MM.1S (cell line): ENCODE measurements at regions not wholly inside any gene's neighbourhood (a gene's known extent, or its start where the extent isn't known, plus 50 kb on each side); places are given as distances from the start of the nearest gene placed in this dataset.
A peak's percentile ranks its signal among the peaks of the same experiment; 100 is the strongest.

Experiments
- DNase-seq: peaks from one replicate; pipeline ENCODE4 v3.0.0-alpha.2; 2015
- H2AFZ ChIP-seq: fragments of 300-600 bp; sonication (generic); 2 replicates; pipeline ENCODE4 v1.6.0; 2016; ENCODE audit warnings: antibody characterized with exemption, low read length
- H3F3A ChIP-seq: fragments of 300-600 bp; sonication (generic); 2 replicates; pipeline ENCODE4 v1.6.1; 2016; ENCODE audit warnings: mild to moderate bottlenecking, antibody characterized with exemption, low read length, moderate library complexity, mixed read lengths; ENCODE audit not compliant: insufficient read depth
- H3K27ac ChIP-seq: fragments of 300-600 bp; sonication (generic); 2 replicates; pipeline ENCODE4 v1.5.1; 2016; ENCODE audit warnings: mild to moderate bottlenecking, low read length
- H3K27me3 ChIP-seq: fragments of 300-600 bp; sonication (generic); replicated peaks from 2 replicates; pipeline ENCODE4 v1.6.0; 2016; ENCODE audit warnings: low read length; ENCODE audit not compliant: insufficient read depth
- H3K36me3 ChIP-seq: fragments of 300-600 bp; sonication (generic); replicated peaks from 2 replicates; pipeline ENCODE4 v1.6.1; 2016; ENCODE audit warnings: mild to moderate bottlenecking, low read length, mixed read lengths; ENCODE audit not compliant: insufficient read depth
- H3K4me1 ChIP-seq: fragments of 300-600 bp; sonication (generic); 2 replicates; pipeline ENCODE4 v1.6.1; 2016; ENCODE audit warnings: low read length, mixed read lengths
- H3K4me2 ChIP-seq: fragments of 300-600 bp; sonication (generic); 2 replicates; pipeline ENCODE4 v1.6.0; 2016; ENCODE audit warnings: low read depth, low read length
- H3K4me3 ChIP-seq: fragments of 300-600 bp; sonication (generic); 2 replicates; pipeline ENCODE4 v1.5.1; 2016; ENCODE audit warnings: low read length, mixed read lengths
- H3K79me2 ChIP-seq: fragments of 300-600 bp; sonication (generic); 2 replicates; pipeline ENCODE4 v1.6.1; 2016; ENCODE audit warnings: mixed run types, low read length, mixed read lengths
- H3K9ac ChIP-seq: fragments of 300-600 bp; sonication (generic); 2 replicates; pipeline ENCODE4 v1.6.1; 2016; ENCODE audit warnings: low read length, mixed read lengths
- H3K9me2 ChIP-seq: fragments of 300-600 bp; sonication (generic); replicated peaks from 2 replicates; pipeline ENCODE4 v1.6.1; 2016; ENCODE audit warnings: mild to moderate bottlenecking, low read length, mixed read lengths; ENCODE audit not compliant: insufficient read depth
- H3K9me3 ChIP-seq: fragments of 300-600 bp; sonication (generic); replicated peaks from 2 replicates; pipeline ENCODE4 v1.6.1; 2016; ENCODE audit warnings: mild to moderate bottlenecking, low read length, mixed read lengths; ENCODE audit not compliant: insufficient read depth
- H4K20me1 ChIP-seq: fragments of 300-600 bp; sonication (generic); 2 replicates; pipeline ENCODE4 v1.6.1; 2016; ENCODE audit warnings: mild to moderate bottlenecking, low read length, moderate library complexity, mixed read lengths; ENCODE audit not compliant: insufficient read depth
- EZH2 ChIP-seq: fragments of 300-600 bp; sonication (generic); optimal IDR thresholded peaks from 2 replicates; pipeline ENCODE3; 2017; ENCODE audit warnings: low read depth, mild to moderate bottlenecking, antibody characterized with exemption, low read length, mixed read lengths
- EZH2phosphoT487 ChIP-seq: fragments of 300-600 bp; sonication (generic); IDR thresholded peaks from 2 replicates; pipeline ENCODE4 v1.6.1; 2018; ENCODE audit warnings: antibody characterized with exemption, low read length
- TF ChIP-seq, protein P1 (sequence below): fragments of 300-600 bp; sonication (generic); IDR thresholded peaks from 2 replicates; pipeline ENCODE4 v1.5.1; 2016; ENCODE audit warnings: antibody characterized with exemption, low read length, mixed read lengths

DNA sequence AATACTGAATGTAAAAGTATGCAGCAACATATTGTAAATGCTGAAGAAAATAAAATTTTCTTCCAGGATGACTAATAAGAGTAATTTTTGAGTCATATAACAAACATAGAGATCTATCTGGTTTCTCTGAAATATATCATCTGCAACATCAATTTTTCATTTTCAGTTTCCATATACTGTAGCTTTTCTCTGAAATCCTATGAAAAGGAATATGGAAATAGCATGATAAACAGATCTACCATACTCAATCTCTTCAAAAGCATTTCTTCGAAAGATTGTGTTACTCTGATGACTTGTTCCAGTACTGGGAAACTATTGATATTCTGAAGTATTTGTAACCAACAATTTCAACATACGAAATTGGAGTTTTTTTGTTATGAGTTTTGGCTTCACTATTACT lies 1156.7 kb downstream of the FAM133A start:
- TF ChIP-seq, protein P1, sequence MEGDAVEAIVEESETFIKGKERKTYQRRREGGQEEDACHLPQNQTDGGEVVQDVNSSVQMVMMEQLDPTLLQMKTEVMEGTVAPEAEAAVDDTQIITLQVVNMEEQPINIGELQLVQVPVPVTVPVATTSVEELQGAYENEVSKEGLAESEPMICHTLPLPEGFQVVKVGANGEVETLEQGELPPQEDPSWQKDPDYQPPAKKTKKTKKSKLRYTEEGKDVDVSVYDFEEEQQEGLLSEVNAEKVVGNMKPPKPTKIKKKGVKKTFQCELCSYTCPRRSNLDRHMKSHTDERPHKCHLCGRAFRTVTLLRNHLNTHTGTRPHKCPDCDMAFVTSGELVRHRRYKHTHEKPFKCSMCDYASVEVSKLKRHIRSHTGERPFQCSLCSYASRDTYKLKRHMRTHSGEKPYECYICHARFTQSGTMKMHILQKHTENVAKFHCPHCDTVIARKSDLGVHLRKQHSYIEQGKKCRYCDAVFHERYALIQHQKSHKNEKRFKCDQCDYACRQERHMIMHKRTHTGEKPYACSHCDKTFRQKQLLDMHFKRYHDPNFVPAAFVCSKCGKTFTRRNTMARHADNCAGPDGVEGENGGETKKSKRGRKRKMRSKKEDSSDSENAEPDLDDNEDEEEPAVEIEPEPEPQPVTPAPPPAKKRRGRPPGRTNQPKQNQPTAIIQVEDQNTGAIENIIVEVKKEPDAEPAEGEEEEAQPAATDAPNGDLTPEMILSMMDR: no peak
- TF ChIP-seq EZH2phosphoT487: no peak
- no peak for TF ChIP-seq EZH2
- Histone ChIP-seq H3K9me2 (no peaks in the 10 kb centered on the region), H3K9ac (no peak overlapping the region), H3K4me2 (no peak overlapping the region), H3K4me3 (no peak overlapping the region), H4K20me1 (no peaks in the 10 kb centered on the region), H3F3A (no peaks in the 10 kb centered on the region), H3K79me2 (no peaks in the 10 kb centered on the region), H3K9me3 (no peaks in the 10 kb centered on the region), H3K27ac (no peak overlapping the region), H3K4me1 (no peaks in the 10 kb centered on the region), H3K36me3 (no peaks in the 10 kb centered on the region), H3K27me3 (no peaks in the 10 kb centered on the region), H2AFZ (no peak overlapping the region)
- DNase-seq: no peak

DNA sequence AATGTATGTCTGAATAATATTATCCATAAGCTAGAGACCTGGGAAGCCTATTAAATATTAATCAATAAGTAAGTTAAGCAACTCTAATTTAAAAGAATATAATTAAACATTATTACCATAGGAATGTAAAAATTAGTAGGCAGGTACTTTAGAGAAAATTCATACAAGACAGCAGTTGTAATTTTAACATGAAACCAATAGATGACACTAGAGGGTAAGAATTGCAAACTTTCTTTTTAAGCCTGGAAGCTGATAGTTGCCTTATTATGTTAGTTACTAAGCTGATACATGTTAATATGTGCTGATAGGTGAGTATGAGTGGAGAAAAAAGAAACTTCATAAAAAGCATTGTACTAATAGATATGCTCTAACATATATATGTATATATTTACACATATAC lies 1157.4 kb downstream of the FAM133A start:
- TF ChIP-seq, protein P1: peak; percentile 50
- no peak for TF ChIP-seq EZH2phosphoT487
- H3K27me3 ChIP-seq: no peaks in the 10 kb centered on the region
- no peak overlapping the region for H3K9ac ChIP-seq
- no peak overlapping the region for H3K4me2 ChIP-seq
- H3F3A ChIP-seq: no peaks in the 10 kb centered on the region
- H4K20me1 ChIP-seq: no peaks in the 10 kb centered on the region
- peak; percentile 31 for DNase-seq
- no peaks in the 10 kb centered on the region for H3K4me1 ChIP-seq
- no peaks in the 10 kb centered on the region for H3K9me2 ChIP-seq
- no peak overlapping the region for H3K27ac ChIP-seq
- H3K4me3 ChIP-seq: no peak overlapping the region
- no peak overlapping the region for H2AFZ ChIP-seq
- no peaks in the 10 kb centered on the region for H3K36me3 ChIP-seq
- no peaks in the 10 kb centered on the region for H3K9me3 ChIP-seq
- H3K79me2 ChIP-seq: no peaks in the 10 kb centered on the region

DNA sequence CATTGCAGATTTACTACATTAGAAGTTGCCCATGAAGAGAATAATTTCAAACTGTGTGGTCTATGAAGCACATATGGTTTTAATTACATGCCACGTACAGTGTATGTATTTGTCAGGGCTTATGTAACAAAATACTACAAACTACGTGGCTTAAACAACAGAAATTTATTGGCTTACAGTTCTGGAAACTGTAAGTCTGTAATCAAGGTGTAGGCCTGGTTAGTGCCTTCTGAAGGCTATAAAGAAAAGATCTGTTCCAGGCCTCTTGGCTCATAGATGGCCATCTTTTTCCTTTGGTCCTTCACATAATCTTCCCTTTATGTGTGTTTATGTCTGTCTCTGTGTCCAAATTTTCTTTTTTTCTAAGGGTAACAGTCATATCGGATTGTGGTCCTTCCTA lies 1160.2 kb downstream of the FAM133A start:
- H3K4me3 ChIP-seq: no peak overlapping the region
- DNase-seq: no peak
- no peaks in the 10 kb centered on the region for H3K9me2 ChIP-seq
- H4K20me1 ChIP-seq: no peaks in the 10 kb centered on the region
- TF ChIP-seq, protein P1: no peak
- no peak for TF ChIP-seq EZH2phosphoT487
- no peak for TF ChIP-seq EZH2
- no peak overlapping the region for H3K4me2 ChIP-seq
- no peak overlapping the region for H2AFZ ChIP-seq
- H3K4me1 ChIP-seq: no peaks in the 10 kb centered on the region
- H3K27me3 ChIP-seq: no peaks in the 10 kb centered on the region
- H3K27ac ChIP-seq: no peak overlapping the region
- H3F3A ChIP-seq: no peaks in the 10 kb centered on the region
- H3K79me2 ChIP-seq: no peaks in the 10 kb centered on the region
- H3K36me3 ChIP-seq: no peaks in the 10 kb centered on the region
- no peaks in the 10 kb centered on the region for H3K9me3 ChIP-seq
- no peak overlapping the region for H3K9ac ChIP-seq
